ENCODE measurements at regions not wholly inside any gene's neighbourhood (a gene's known extent, or its start where the extent isn't known, plus 50 kb on each side); places are given as distances from the start of the nearest gene placed in this dataset.
"Not testable (repeated sequence)": the region's sequence is repeated elsewhere in the genome, so short reads cannot be mapped to it uniquely, and the experiment has no call there.

GRCh38 chr12:18827913-18828312 lies 90.0 kb downstream of the CAPZA3 start:
- Histone ChIP-seq H3K27me3 (replicated peaks; ENCODE audit: control insufficient read depth, insufficient read depth, low read length) (no peaks in the 10 kb centered on the region), H3K4me3 (ENCODE audit: low read depth, low read length) (no peak overlapping the region), H3K9me3 (peaks cover 4% of the 10 kb centered on the region), H3K4me1 (no peaks in the 10 kb centered on the region), H3K36me3 (ENCODE audit: control insufficient read depth, insufficient read depth, low read length) (no peaks in the 10 kb centered on the region)
- TF ChIP-seq, protein P1, sequence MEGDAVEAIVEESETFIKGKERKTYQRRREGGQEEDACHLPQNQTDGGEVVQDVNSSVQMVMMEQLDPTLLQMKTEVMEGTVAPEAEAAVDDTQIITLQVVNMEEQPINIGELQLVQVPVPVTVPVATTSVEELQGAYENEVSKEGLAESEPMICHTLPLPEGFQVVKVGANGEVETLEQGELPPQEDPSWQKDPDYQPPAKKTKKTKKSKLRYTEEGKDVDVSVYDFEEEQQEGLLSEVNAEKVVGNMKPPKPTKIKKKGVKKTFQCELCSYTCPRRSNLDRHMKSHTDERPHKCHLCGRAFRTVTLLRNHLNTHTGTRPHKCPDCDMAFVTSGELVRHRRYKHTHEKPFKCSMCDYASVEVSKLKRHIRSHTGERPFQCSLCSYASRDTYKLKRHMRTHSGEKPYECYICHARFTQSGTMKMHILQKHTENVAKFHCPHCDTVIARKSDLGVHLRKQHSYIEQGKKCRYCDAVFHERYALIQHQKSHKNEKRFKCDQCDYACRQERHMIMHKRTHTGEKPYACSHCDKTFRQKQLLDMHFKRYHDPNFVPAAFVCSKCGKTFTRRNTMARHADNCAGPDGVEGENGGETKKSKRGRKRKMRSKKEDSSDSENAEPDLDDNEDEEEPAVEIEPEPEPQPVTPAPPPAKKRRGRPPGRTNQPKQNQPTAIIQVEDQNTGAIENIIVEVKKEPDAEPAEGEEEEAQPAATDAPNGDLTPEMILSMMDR (IDR thresholded peaks at IDR 0.05; ENCODE audit: insufficient read depth in 1 of 2, low read depth in 1 of 2, low read length in 1 of 2, severe bottlenecking in 1 of 2, unreplicated experiment in 1 of 2) = no peak
- ChIA-PET CTCF (no interaction called here), POLR2A (no interaction called here)
- intact Hi-C loops (cut with micrococcal nuclease; ENCODE audit: unreplicated experiment) = no loop called here
- Mint-ChIP-seq H3K36me3 (ENCODE audit: insufficient read depth, unreplicated experiment) (no peaks in the 10 kb centered on the region), H3K4me1 (ENCODE audit: low read depth, unreplicated experiment) (no peaks in the 10 kb centered on the region), H3K27ac (ENCODE audit: unreplicated experiment) (no peak overlapping the region), H3K27me3 (ENCODE audit: insufficient read depth, unreplicated experiment) (no peaks in the 10 kb centered on the region), H3K9me3 (ENCODE audit: unreplicated experiment) (peaks cover 12% of the 10 kb centered on the region), H3K4me3 (ENCODE audit: unreplicated experiment) (no peak overlapping the region)
- no TSS peak for BruUV-seq (replicated peaks)
- no peak for DNase-seq

- no peaks in the 10 kb centered on the region for H3K36me3 Mint-ChIP-seq (ENCODE audit: insufficient read depth, unreplicated experiment)
- POLR2A ChIA-PET = no interaction called here
- intact Hi-C loops (cut with micrococcal nuclease; ENCODE audit: unreplicated experiment) = no loop called here
- H3K4me3 Mint-ChIP-seq (ENCODE audit: unreplicated experiment) = no peak overlapping the region
- no TSS peak for BruUV-seq (replicated peaks)
- TF ChIP-seq, protein P1 (IDR thresholded peaks at IDR 0.05; ENCODE audit: insufficient read depth in 1 of 2, low read depth in 1 of 2, low read length in 1 of 2, severe bottlenecking in 1 of 2, unreplicated experiment in 1 of 2) = no peak
- no peaks in the 10 kb centered on the region for H3K27me3 ChIP-seq (replicated peaks; ENCODE audit: control insufficient read depth, insufficient read depth, low read length)
- no peak overlapping the region for H3K4me3 ChIP-seq (ENCODE audit: low read depth, low read length)
- no peaks in the 10 kb centered on the region for H3K27me3 Mint-ChIP-seq (ENCODE audit: insufficient read depth, unreplicated experiment)
- H3K36me3 ChIP-seq (ENCODE audit: control insufficient read depth, insufficient read depth, low read length) = no peaks in the 10 kb centered on the region
- no peak overlapping the region for H3K27ac Mint-ChIP-seq (ENCODE audit: unreplicated experiment)
- no peaks in the 10 kb centered on the region for H3K4me1 Mint-ChIP-seq (ENCODE audit: low read depth, unreplicated experiment)
- CTCF ChIA-PET = no interaction called here
- no peak for DNase-seq
- H3K9me3 Mint-ChIP-seq (ENCODE audit: unreplicated experiment) = peaks cover 12% of the 10 kb centered on the region
- H3K9me3 ChIP-seq = peaks cover 4% of the 10 kb centered on the region
- no peaks in the 10 kb centered on the region for H3K4me1 ChIP-seq
These were observed 90.6 kb downstream of the CAPZA3 start for GRCh38 chr12:18828483-18828882.

GRCh38 chr12:18828987-18829386 lies 91.1 kb downstream of the CAPZA3 start:
- intact Hi-C loops (cut with micrococcal nuclease; ENCODE audit: unreplicated experiment) = no loop called here
- CTCF ChIA-PET = no interaction called here

DNA sequence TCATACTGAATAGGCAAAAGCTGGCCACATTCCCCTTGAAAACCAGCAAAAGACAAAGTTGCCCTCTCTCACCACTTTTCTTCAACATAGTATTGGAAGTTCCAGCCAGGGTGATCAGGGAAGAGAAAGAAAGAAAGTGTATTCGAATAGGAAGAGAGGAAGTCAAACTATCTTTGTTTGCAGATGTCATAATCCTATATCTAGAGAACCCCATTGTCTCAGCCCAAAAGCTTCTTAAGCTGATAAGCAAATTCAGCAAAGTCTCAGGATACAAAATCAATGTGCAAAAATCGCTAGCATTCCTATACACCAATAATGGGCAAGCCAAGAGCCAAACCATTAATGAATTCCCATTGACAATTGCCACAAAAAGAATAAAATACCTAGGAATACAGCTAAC lies 95.0 kb downstream of the CAPZA3 start:
- peaks cover 12% of the 10 kb centered on the region for H3K9me3 Mint-ChIP-seq (ENCODE audit: unreplicated experiment)
- H3K4me3 ChIP-seq (ENCODE audit: low read depth, low read length); H3K27me3 Mint-ChIP-seq (ENCODE audit: insufficient read depth, unreplicated experiment); H3K36me3 ChIP-seq (ENCODE audit: control insufficient read depth, insufficient read depth, low read length); BruUV-seq (replicated peaks); H3K27ac Mint-ChIP-seq (ENCODE audit: unreplicated experiment); H3K4me1 Mint-ChIP-seq (ENCODE audit: low read depth, unreplicated experiment); H3K4me1 ChIP-seq; POLR2A ChIA-PET; DNase-seq; CTCF ChIA-PET; H3K36me3 Mint-ChIP-seq (ENCODE audit: insufficient read depth, unreplicated experiment); H3K27me3 ChIP-seq (replicated peaks; ENCODE audit: control insufficient read depth, insufficient read depth, low read length); H3K9me3 ChIP-seq; intact Hi-C loops (cut with micrococcal nuclease; ENCODE audit: unreplicated experiment); H3K4me3 Mint-ChIP-seq (ENCODE audit: unreplicated experiment): not testable (repeated sequence)

More at GRCh38 chr12:18828987-18829386, 91.1 kb downstream of the CAPZA3 start:
- Mint-ChIP-seq H3K36me3 (ENCODE audit: insufficient read depth, unreplicated experiment) (no peaks in the 10 kb centered on the region), H3K9me3 (ENCODE audit: unreplicated experiment) (peaks cover 12% of the 10 kb centered on the region), H3K27ac (ENCODE audit: unreplicated experiment) (no peak overlapping the region), H3K4me3 (ENCODE audit: unreplicated experiment) (no peak overlapping the region), H3K27me3 (ENCODE audit: insufficient read depth, unreplicated experiment) (no peaks in the 10 kb centered on the region), H3K4me1 (ENCODE audit: low read depth, unreplicated experiment) (no peaks in the 10 kb centered on the region)
- POLR2A ChIA-PET = no interaction called here
- DNase-seq = no peak
- Histone ChIP-seq H3K36me3 (ENCODE audit: control insufficient read depth, insufficient read depth, low read length) (no peaks in the 10 kb centered on the region), H3K9me3 (peaks cover 4% of the 10 kb centered on the region), H3K4me3 (ENCODE audit: low read depth, low read length) (no peak overlapping the region), H3K4me1 (no peaks in the 10 kb centered on the region), H3K27me3 (replicated peaks; ENCODE audit: control insufficient read depth, insufficient read depth, low read length) (no peaks in the 10 kb centered on the region)
- TF ChIP-seq, protein P1 (IDR thresholded peaks at IDR 0.05; ENCODE audit: insufficient read depth in 1 of 2, low read depth in 1 of 2, low read length in 1 of 2, severe bottlenecking in 1 of 2, unreplicated experiment in 1 of 2) = no peak
- no TSS peak for BruUV-seq (replicated peaks)
